ENCODE measurements at regions not wholly inside any gene's neighbourhood (a gene's known extent, or its start where the extent isn't known, plus 50 kb on each side); places are given as distances from the start of the nearest gene placed in this dataset.

GRCh38 chr18:2179498-2180183 is 391.7 kb downstream of the METTL4 start:
- no peak for DNase-seq (ENCODE audit: insufficient read length, low spot score)
- no peak for FAIRE-seq

- FAIRE-seq, result no peak
- no peak for DNase-seq (ENCODE audit: insufficient read length, low spot score)
Observed at GRCh38 chr18:2180586-2180985, 390.7 kb downstream of the METTL4 start.

GRCh38 chr18:2183432-2183831 is 387.9 kb downstream of the METTL4 start:
- no peak for DNase-seq (ENCODE audit: insufficient read length, low spot score)
- no peak for FAIRE-seq

GRCh38 chr18:2186967-2187366 is 384.3 kb downstream of the METTL4 start:
- no peak for DNase-seq (ENCODE audit: insufficient read length, low spot score)

GRCh38 chr18:2188258-2188657 is 383.0 kb downstream of the METTL4 start:
- DNase-seq (ENCODE audit: insufficient read length, low spot score) (no peak), FAIRE-seq (no peak)

More at GRCh38 chr18:2186967-2187366, 384.3 kb downstream of the METTL4 start:
- FAIRE-seq, result no peak

- FAIRE-seq (no peak), DNase-seq (ENCODE audit: insufficient read length, low spot score) (no peak)
Observed at GRCh38 chr18:2191180-2191790, 380.0 kb downstream of the METTL4 start.

GRCh38 chr18:2192562-2192961 is 378.7 kb downstream of the METTL4 start:
- DNase-seq (ENCODE audit: insufficient read length, low spot score), result no peak
- no peak for FAIRE-seq

- DNase-seq (ENCODE audit: insufficient read length, low spot score), result no peak
- no peak for FAIRE-seq
Observed at GRCh38 chr18:2197946-2198345, 373.4 kb downstream of the METTL4 start.

- no peak for FAIRE-seq
Observed at GRCh38 chr18:2199060-2199459, 372.2 kb downstream of the METTL4 start.

GRCh38 chr18:2201036-2201600 is 370.2 kb downstream of the METTL4 start:
- no peak for DNase-seq (ENCODE audit: insufficient read length, low spot score)
- no peak for FAIRE-seq

More at GRCh38 chr18:2199060-2199459, 372.2 kb downstream of the METTL4 start:
- no peak for DNase-seq (ENCODE audit: insufficient read length, low spot score)

GRCh38 chr18:2204736-2205135 is 366.6 kb downstream of the METTL4 start:
- no peak for DNase-seq (ENCODE audit: insufficient read length, low spot score)
- FAIRE-seq, result no peak

GRCh38 chr18:2207294-2207693 is 364.0 kb downstream of the METTL4 start:
- FAIRE-seq, result no peak
- no peak for DNase-seq (ENCODE audit: insufficient read length, low spot score)

GRCh38 chr18:2212598-2213205 is 358.6 kb downstream of the METTL4 start:
- DNase-seq (ENCODE audit: insufficient read length, low spot score) (no peak), FAIRE-seq (no peak)

- DNase-seq (ENCODE audit: insufficient read length, low spot score), result no peak
Observed at GRCh38 chr18:2213905-2214304, 357.4 kb downstream of the METTL4 start.

GRCh38 chr18:2217356-2217755 is 353.9 kb downstream of the METTL4 start:
- DNase-seq (ENCODE audit: insufficient read length, low spot score) (no peak), FAIRE-seq (no peak)

More at GRCh38 chr18:2213905-2214304, 357.4 kb downstream of the METTL4 start:
- no peak for FAIRE-seq

GRCh38 chr18:2218101-2218500 is 353.2 kb downstream of the METTL4 start:
- no peak for FAIRE-seq
- DNase-seq (ENCODE audit: insufficient read length, low spot score), result no peak

GRCh38 chr18:2219706-2220105 is 351.6 kb downstream of the METTL4 start:
- FAIRE-seq, result no peak

GRCh38 chr18:2222270-2223185 is 348.8 kb downstream of the METTL4 start:
- FAIRE-seq (no peak), DNase-seq (ENCODE audit: insufficient read length, low spot score) (no peak)

More at GRCh38 chr18:2219706-2220105, 351.6 kb downstream of the METTL4 start:
- DNase-seq (ENCODE audit: insufficient read length, low spot score), result no peak

GRCh38 chr18:2223449-2223848 is 347.9 kb downstream of the METTL4 start:
- no peak for DNase-seq (ENCODE audit: insufficient read length, low spot score)
- FAIRE-seq, result no peak

GRCh38 chr18:2223849-2224248 is 347.5 kb downstream of the METTL4 start:
- FAIRE-seq, result no peak
- DNase-seq (ENCODE audit: insufficient read length, low spot score), result peak; percentile 5

- no peak for FAIRE-seq
- no peak for DNase-seq (ENCODE audit: insufficient read length, low spot score)
Observed at GRCh38 chr18:2236232-2236631, 335.1 kb downstream of the METTL4 start.
